Upper lobe of left lung (tissue), 6 donors: ENCODE measurements at regions not wholly inside any gene's neighbourhood (a gene's known extent, or its start where the extent isn't known, plus 50 kb on each side); places are given as distances from the start of the nearest gene placed in this dataset.

Experiments used
- ATAC-seq, 2 donors: fragments of 200-7000 bp; cut with Tn5 transposase; one replicate each; pipeline ENCODE4 v1.9.1; 2022; ENCODE audit warnings: mild to moderate bottlenecking in 2 of 2, moderate library complexity in 2 of 2; ENCODE audit not compliant: low FRiP score in 2 of 2
- DNase-seq, 2 donors: peaks; one replicate each; pipeline ENCODE4 v3.0.0-alpha.2; 2019 to 2020
- H3K27ac ChIP-seq, 4 donors: fragments of 200-600 bp; sonication (generic); one replicate each; pipeline ENCODE4 v1.5.1; 2016 to 2019
- H3K27me3 ChIP-seq, 4 donors: fragments of 200-600 bp; sonication (generic); one replicate each; pipeline ENCODE4 v1.5.1; 2017 to 2019
- H3K36me3 ChIP-seq, 4 donors: fragments of 200-600 bp; sonication (generic); one replicate each; pipeline ENCODE4 v1.5.1; 2016 to 2019
- H3K4me1 ChIP-seq, 4 donors: fragments of 200-600 bp; sonication (generic); one replicate each; pipeline ENCODE4 v1.5.1; 2018 to 2019
- H3K4me3 ChIP-seq, 4 donors: fragments of 200-600 bp; sonication (generic); one replicate each; pipeline ENCODE4 v1.5.1; 2017 to 2019; ENCODE audit warnings: mild to moderate bottlenecking in 2 of 4, moderate library complexity in 1 of 4
- H3K9me3 ChIP-seq, 4 donors: fragments of 200-600 bp; sonication (generic); one replicate each; pipeline ENCODE4 v1.5.1; 2018 to 2019
- CTCF ChIP-seq, 6 experiments: fragments of 450-650 bp in 4 of 6; fragments of 200-600 bp in 2 of 6; sonication (generic) in 2 of 6; IDR thresholded peaks; one replicate each; pipeline ENCODE4 v1.5.1; 2016 to 2019; ENCODE audit warnings: antibody characterized with exemption in 6 of 6
- EP300 ChIP-seq, 4 donors: sonication (generic); formaldehyde crosslinking; IDR thresholded peaks; one replicate each; pipeline ENCODE4 v1.5.1; 2017; ENCODE audit warnings: antibody characterized with exemption in 4 of 4, control low read depth in 2 of 4
- POLR2A ChIP-seq, 4 donors: fragments of 450-650 bp; IDR thresholded peaks; one replicate each; pipeline ENCODE4 v1.5.1; 2016 to 2017; ENCODE audit warnings: antibody characterized with exemption in 4 of 4, mild to moderate bottlenecking in 2 of 4
- POLR2AphosphoS5 ChIP-seq, 2 donors: sonication (generic); formaldehyde crosslinking; IDR thresholded peaks; one replicate each; pipeline ENCODE4 v1.5.1; 2017; ENCODE audit warnings: antibody characterized with exemption in 2 of 2
- WGBS, 2 donors: methylation state at CpG; one replicate each; pipeline ENCODE4 v1.1.5; 2017 to 2018; 5-methylcytosine and 5-hydroxymethylcytosine counted together
- donor health status: DM: no; HTN: no; CAD: no; lungs with moderate emphysema.
- donor health status: DM: no; HTN: yes; CAD: no; lungs with severe emphysema.

GRCh38 chr14:31953210-31953609 lies 123.9 kb upstream of the ARHGAP5 start:
- TF ChIP-seq POLR2AphosphoS5 (IDR thresholded peaks at IDR 0.05): no peak
- TF ChIP-seq CTCF (IDR thresholded peaks at IDR 0.05): no peak
- TF ChIP-seq POLR2A (IDR thresholded peaks at IDR 0.05): no peak
- no peak for TF ChIP-seq EP300 (IDR thresholded peaks at IDR 0.05)
- ATAC-seq: no peak
- H3K9me3 ChIP-seq: no peaks in the 10 kb centered on the region
- no peak overlapping the region for H3K4me3 ChIP-seq
- peaks cover 11 to 23% (median 16%) of the 10 kb centered on the region in 4 donors for H3K4me1 ChIP-seq
- H3K27me3 ChIP-seq: no peaks in the 10 kb centered on the region
- WGBS, 2 donors: 94 to 96% methylated on average over 6 of the region's 6 CpGs
- no peaks in the 10 kb centered on the region for H3K36me3 ChIP-seq
- DNase-seq: no peak
- H3K27ac ChIP-seq: no peak overlapping the region

- TF ChIP-seq CTCF (IDR thresholded peaks at IDR 0.05): no peak
- Histone ChIP-seq H3K27ac (no peak overlapping the region), H3K27me3 (no peaks in the 10 kb centered on the region), H3K4me1 (peaks cover 11 to 23% (median 13%) of the 10 kb centered on the region in 4 donors), H3K9me3 (no peaks in the 10 kb centered on the region), H3K36me3 (no peaks in the 10 kb centered on the region), H3K4me3 (no peak overlapping the region)
- DNase-seq: no peak
- ATAC-seq: no peak
These were observed 122.1 kb upstream of the ARHGAP5 start for GRCh38 chr14:31954991-31955390.

- WGBS, 2 donors: 68 to 79% methylated on average over 5 of the region's 5 CpGs
- ATAC-seq (no peak), DNase-seq (no peak)
- H3K36me3 ChIP-seq: no peaks in the 10 kb centered on the region
- H3K27me3 ChIP-seq: no peaks in the 10 kb centered on the region
- no peak overlapping the region for H3K4me3 ChIP-seq
- no peaks in the 10 kb centered on the region for H3K9me3 ChIP-seq
- TF ChIP-seq EP300 (IDR thresholded peaks at IDR 0.05): no peak
- TF ChIP-seq CTCF (IDR thresholded peaks at IDR 0.05): no peak
- no peak for TF ChIP-seq POLR2AphosphoS5 (IDR thresholded peaks at IDR 0.05)
- no peak for TF ChIP-seq POLR2A (IDR thresholded peaks at IDR 0.05)
- peaks cover under 1 to 14% (median 4%) of the 10 kb centered on the region in 4 donors for H3K4me1 ChIP-seq
- no peak overlapping the region for H3K27ac ChIP-seq
These were observed 121.0 kb upstream of the ARHGAP5 start for GRCh38 chr14:31955936-31956579.

- H3K27ac ChIP-seq: no peak overlapping the region
- TF ChIP-seq POLR2A (IDR thresholded peaks at IDR 0.05) (no peak), CTCF (IDR thresholded peaks at IDR 0.05) (no peak), POLR2AphosphoS5 (IDR thresholded peaks at IDR 0.05) (no peak), EP300 (IDR thresholded peaks at IDR 0.05) (no peak)
- no peak for ATAC-seq
- WGBS, 2 donors: 89 to 98% methylated on average over 2 of the region's 2 CpGs
- H3K4me3 ChIP-seq: no peak overlapping the region
- peaks cover 0 to 2% (median 0%) of the 10 kb centered on the region in 4 donors for H3K4me1 ChIP-seq
- no peaks in the 10 kb centered on the region for H3K36me3 ChIP-seq
- H3K27me3 ChIP-seq: no peaks in the 10 kb centered on the region
- DNase-seq: no peak
- H3K9me3 ChIP-seq: no peaks in the 10 kb centered on the region
These were observed 119.5 kb upstream of the ARHGAP5 start for GRCh38 chr14:31957565-31957964.

- no peak for TF ChIP-seq CTCF (IDR thresholded peaks at IDR 0.05)
- TF ChIP-seq POLR2A (IDR thresholded peaks at IDR 0.05): no peak
- TF ChIP-seq EP300 (IDR thresholded peaks at IDR 0.05): no peak
- TF ChIP-seq POLR2AphosphoS5 (IDR thresholded peaks at IDR 0.05): no peak
- Histone ChIP-seq H3K4me3 (no peak overlapping the region), H3K27me3 (no peaks in the 10 kb centered on the region), H3K9me3 (no peaks in the 10 kb centered on the region), H3K36me3 (no peaks in the 10 kb centered on the region), H3K4me1 (no peaks in the 10 kb centered on the region), H3K27ac (no peak overlapping the region)
- ATAC-seq (no peak), DNase-seq (no peak)
- 78 to 87% methylated on average over 5 of the region's 5 CpGs for WGBS, 2 donors
These were observed 117.1 kb upstream of the ARHGAP5 start for GRCh38 chr14:31960039-31960438.
